Chondrocyte (in vitro differentiated cells): ENCODE measurements at regions not wholly inside any gene's neighbourhood (a gene's known extent, or its start where the extent isn't known, plus 50 kb on each side); places are given as distances from the start of the nearest gene placed in this dataset.

Experiments used
- DNase-seq: peaks from one replicate; pipeline ENCODE4 v3.0.0; 2021; ENCODE audit warnings: mixed read lengths, low spot score
- H3K27ac Mint-ChIP-seq: one replicate; pipeline ENCODE4 v1.8.0; 2021; ENCODE audit warnings: mild to moderate bottlenecking, moderate library complexity, mixed read lengths; ENCODE audit not compliant: unreplicated experiment
- H3K27me3 Mint-ChIP-seq: 2 replicates; pipeline ENCODE4 v1.8.0; 2021; ENCODE audit warnings: low read depth, mixed read lengths
- H3K36me3 Mint-ChIP-seq: 2 replicates; pipeline ENCODE4 v1.8.0; 2021; ENCODE audit warnings: low read depth, mixed read lengths
- H3K4me1 Mint-ChIP-seq: 2 replicates; pipeline ENCODE4 v1.8.0; 2021; ENCODE audit warnings: low read depth, mild to moderate bottlenecking, mixed read lengths
- H3K4me3 Mint-ChIP-seq: one replicate; pipeline ENCODE4 v1.8.0; 2021; ENCODE audit warnings: mild to moderate bottlenecking, moderate library complexity, mixed read lengths; ENCODE audit not compliant: unreplicated experiment
- H3K9me3 Mint-ChIP-seq: 2 replicates; pipeline ENCODE4 v1.8.0; 2021; ENCODE audit warnings: low read depth, mixed read lengths
- CTCF ChIP-seq: fragments of 200-600 bp; sonication (generic); IDR thresholded peaks from 2 replicates; pipeline ENCODE4 v1.5.0; 2021; ENCODE audit warnings: antibody characterized with exemption, mild to moderate bottlenecking, moderate library complexity

- no peaks in the 10 kb centered on the region for H3K27me3 Mint-ChIP-seq
- H3K9me3 Mint-ChIP-seq, result no peaks in the 10 kb centered on the region
- peak; percentile 69 for TF ChIP-seq CTCF
- H3K36me3 Mint-ChIP-seq, result no peaks in the 10 kb centered on the region
- H3K4me1 Mint-ChIP-seq, result peaks cover 48% of the 10 kb centered on the region
- H3K27ac Mint-ChIP-seq, result peak overlapping the region; percentile 90
- peak; percentile 92 for DNase-seq
- H3K4me3 Mint-ChIP-seq, result peak overlapping the region; percentile 61
Observed at GRCh38 chr6:113564371-113565171, 292.6 kb upstream of the MARCKS start.

GRCh38 chr6:113565306-113565705 is 291.8 kb upstream of the MARCKS start:
- Mint-ChIP-seq H3K9me3 (no peaks in the 10 kb centered on the region), H3K27me3 (no peaks in the 10 kb centered on the region), H3K36me3 (no peaks in the 10 kb centered on the region), H3K4me1 (peaks cover 40% of the 10 kb centered on the region), H3K27ac (peak overlapping the region; percentile 90), H3K4me3 (peak overlapping the region; percentile 61)
- no peak for TF ChIP-seq CTCF
- no peak for DNase-seq

GRCh38 chr6:113570161-113570560 is 287.0 kb upstream of the MARCKS start:
- Mint-ChIP-seq H3K36me3 (no peaks in the 10 kb centered on the region), H3K9me3 (no peaks in the 10 kb centered on the region), H3K4me3 (no peak overlapping the region), H3K27ac (no peak overlapping the region), H3K4me1 (peaks cover 19% of the 10 kb centered on the region), H3K27me3 (no peaks in the 10 kb centered on the region)
- TF ChIP-seq CTCF, result no peak
- no peak for DNase-seq

GRCh38 chr6:113570641-113571040 is 286.5 kb upstream of the MARCKS start:
- Mint-ChIP-seq H3K27ac (no peak overlapping the region), H3K4me3 (no peak overlapping the region), H3K4me1 (peaks cover 14% of the 10 kb centered on the region), H3K9me3 (no peaks in the 10 kb centered on the region), H3K27me3 (no peaks in the 10 kb centered on the region), H3K36me3 (no peaks in the 10 kb centered on the region)
- no peak for DNase-seq
- TF ChIP-seq CTCF, result peak; percentile 63

GRCh38 chr6:113574147-113574546 is 283.0 kb upstream of the MARCKS start:
- no peak for DNase-seq
- Mint-ChIP-seq H3K27ac (no peak overlapping the region), H3K4me1 (peaks cover 8% of the 10 kb centered on the region), H3K9me3 (peaks cover 8% of the 10 kb centered on the region), H3K27me3 (no peaks in the 10 kb centered on the region), H3K36me3 (no peaks in the 10 kb centered on the region), H3K4me3 (no peak overlapping the region)
- TF ChIP-seq CTCF, result no peak
